Fibroblast of skin of abdomen (primary cell): ENCODE measurements at regions not wholly inside any gene's neighbourhood (a gene's known extent, or its start where the extent isn't known, plus 50 kb on each side); places are given as distances from the start of the nearest gene placed in this dataset.

Experiments
- DNase-seq: peaks from one replicate; pipeline ENCODE4 v3.0.0-alpha.2; 2013

DNA sequence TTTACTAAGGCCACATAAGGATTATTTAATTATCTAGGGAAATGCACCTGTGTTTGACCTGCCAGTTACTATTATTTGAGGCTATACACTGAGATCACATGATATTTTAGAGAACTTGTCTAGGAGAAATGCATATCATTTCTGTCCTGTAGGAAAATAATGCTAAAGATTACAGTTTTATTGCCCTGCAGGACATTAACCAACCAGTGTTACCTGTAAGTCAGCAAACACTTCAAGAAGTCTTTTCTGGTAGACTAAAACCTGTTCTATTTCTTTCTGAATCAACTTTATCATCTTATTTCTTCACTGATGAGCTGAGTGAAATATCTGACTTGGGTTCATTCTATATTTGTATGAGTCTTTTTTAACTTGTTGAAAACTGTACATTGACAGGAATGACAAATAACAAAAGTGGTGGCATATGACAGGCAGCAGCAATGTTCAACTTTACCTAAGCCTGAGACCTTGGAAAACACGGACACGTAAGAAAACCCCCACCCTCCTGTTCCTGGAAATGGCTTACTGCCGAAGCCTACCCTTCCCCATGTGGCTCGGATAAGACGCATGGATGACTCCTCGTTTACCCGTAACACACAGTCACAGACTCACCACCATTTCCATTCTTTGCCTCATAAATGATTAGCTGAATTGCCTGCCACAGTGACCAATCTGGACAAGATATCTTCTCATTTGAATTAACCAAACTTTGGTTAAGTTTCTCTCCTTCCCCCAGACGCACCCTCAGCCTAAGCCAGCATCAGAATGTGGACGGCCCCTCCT lies 118.0 kb upstream of the CD93 start:
- DNase-seq, result no peak

GRCh38 chr20:23203310-23203709 lies 117.2 kb upstream of the CD93 start:
- no peak for DNase-seq

- DNase-seq, result no peak
Measured at GRCh38 chr20:23201658-23202057, 115.5 kb upstream of the CD93 start.

DNA sequence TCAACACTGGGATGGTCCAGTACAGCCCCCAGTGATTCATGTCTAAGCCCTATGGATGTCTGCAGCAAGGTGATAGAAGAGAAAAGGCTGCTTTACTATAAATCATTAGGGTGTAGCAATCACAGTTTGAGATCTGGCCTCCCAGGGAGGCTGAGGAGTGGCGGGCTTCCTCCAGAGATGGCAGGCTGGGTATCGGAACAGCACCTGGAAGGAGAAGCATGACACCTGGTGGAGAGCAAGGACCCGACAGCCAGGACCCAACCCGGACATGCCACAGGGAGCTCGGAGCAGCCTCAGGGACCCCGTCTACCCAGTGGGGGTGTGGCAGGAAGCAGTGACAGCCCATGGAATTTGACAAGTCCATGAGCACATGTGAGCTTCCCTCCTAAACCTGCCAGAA lies 114.8 kb upstream of the CD93 start:
- peak; percentile 32 for DNase-seq

DNA sequence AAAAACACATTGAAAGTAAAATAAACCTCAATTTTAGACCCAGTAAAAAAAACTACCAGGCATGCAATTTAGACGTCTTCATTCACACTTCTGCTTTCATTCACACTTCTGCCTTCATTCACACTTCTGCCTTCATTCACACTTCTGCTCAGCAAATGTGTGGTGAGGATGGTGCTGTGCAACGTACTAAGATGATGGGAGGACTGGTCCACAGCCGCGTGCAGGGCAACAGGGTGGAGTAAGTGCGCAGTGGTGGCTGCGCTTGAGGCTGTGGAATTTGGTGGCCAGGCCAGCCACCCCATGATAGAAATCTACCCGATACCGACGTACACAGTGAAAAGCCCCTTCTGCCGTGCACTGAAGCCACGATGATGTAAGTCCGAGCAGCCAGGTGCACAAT lies 114.3 kb upstream of the CD93 start:
- no peak for DNase-seq

- no peak for DNase-seq
Measured at GRCh38 chr20:23199356-23199755, 113.2 kb upstream of the CD93 start.

DNA sequence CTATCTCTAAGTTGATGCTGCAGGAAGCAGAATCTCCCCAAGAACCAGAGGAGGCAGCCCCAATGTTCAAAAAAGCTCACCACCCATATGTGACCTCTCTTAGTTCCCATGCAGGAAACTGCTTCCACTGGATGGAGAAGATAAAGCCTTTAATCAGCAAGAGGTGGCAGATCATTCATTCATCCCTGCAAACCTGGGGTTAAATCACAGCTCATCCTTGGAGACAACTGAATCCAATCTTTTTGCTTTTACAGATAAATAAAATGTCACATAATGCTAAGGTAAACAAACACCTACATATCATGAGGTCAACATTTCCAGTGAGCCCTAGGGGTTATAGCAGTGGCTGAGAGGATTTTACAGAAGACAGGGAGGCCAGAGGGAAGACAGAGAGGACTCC lies 112.7 kb upstream of the CD93 start:
- no peak for DNase-seq

DNA sequence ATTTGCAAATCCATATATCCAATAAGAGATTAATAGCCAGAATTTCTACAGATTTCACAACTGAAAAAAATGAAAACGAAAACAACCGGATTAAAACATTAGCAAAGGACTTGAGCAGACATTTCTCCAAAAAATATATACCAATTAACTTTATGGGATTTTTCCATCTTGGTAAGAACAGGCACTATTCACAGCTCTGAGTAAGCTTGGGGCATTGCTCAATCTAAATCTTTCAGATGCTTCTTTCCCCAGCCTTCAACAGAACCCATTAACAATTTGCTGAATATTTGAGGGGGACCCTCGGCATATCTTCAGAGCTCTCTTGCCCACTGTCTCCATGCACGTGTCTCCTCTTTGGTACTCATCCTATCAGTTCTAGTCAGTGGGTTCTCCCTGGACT lies 111.7 kb upstream of the CD93 start:
- DNase-seq, result no peak

GRCh38 chr20:23195636-23196035 lies 109.5 kb upstream of the CD93 start:
- DNase-seq, result no peak

GRCh38 chr20:23193801-23194384 lies 107.8 kb upstream of the CD93 start:
- DNase-seq, result no peak

GRCh38 chr20:23192469-23192868 lies 106.3 kb upstream of the CD93 start:
- DNase-seq, result no peak

DNA sequence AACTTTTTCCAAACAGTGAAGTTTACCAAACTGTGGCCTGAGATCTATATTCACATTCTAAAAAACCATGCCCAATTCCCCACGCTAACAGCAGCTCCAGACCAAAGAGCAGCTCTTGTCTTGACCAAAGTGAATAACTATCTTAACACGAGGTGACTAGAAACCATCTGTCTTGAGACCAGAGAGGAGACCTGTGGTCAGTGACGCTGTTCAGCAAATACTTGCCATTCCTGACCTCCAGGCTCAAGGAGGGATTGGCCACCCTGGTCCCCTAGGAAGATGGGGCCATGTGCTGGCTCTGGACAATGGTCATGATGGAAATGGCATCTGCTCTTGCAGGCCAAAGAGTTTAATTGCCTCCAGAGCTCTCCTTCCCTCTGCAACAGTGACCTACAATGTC lies 104.4 kb upstream of the CD93 start:
- DNase-seq, result no peak

GRCh38 chr20:23189854-23190253 lies 103.7 kb upstream of the CD93 start:
- no peak for DNase-seq

DNA sequence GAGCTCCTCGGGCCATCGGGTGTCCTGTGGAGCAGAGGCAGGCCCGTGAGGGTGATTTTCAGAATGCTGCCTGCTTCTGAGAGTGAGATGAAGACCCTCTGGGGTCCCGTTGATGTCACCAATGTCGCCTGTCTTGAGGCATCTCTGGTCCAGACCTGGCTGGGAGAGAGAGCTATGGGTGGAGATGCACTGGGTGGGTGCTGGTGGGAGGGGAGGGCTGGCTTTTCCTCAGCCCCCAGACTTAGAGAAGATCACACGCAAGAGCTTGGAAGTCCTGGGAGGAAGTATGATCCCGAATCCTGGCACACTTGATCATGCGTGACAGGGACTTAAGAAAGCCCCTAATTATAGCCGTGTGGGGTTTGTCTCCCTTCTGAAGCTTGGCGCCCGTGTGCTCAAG lies 103.2 kb upstream of the CD93 start:
- no peak for DNase-seq

DNA sequence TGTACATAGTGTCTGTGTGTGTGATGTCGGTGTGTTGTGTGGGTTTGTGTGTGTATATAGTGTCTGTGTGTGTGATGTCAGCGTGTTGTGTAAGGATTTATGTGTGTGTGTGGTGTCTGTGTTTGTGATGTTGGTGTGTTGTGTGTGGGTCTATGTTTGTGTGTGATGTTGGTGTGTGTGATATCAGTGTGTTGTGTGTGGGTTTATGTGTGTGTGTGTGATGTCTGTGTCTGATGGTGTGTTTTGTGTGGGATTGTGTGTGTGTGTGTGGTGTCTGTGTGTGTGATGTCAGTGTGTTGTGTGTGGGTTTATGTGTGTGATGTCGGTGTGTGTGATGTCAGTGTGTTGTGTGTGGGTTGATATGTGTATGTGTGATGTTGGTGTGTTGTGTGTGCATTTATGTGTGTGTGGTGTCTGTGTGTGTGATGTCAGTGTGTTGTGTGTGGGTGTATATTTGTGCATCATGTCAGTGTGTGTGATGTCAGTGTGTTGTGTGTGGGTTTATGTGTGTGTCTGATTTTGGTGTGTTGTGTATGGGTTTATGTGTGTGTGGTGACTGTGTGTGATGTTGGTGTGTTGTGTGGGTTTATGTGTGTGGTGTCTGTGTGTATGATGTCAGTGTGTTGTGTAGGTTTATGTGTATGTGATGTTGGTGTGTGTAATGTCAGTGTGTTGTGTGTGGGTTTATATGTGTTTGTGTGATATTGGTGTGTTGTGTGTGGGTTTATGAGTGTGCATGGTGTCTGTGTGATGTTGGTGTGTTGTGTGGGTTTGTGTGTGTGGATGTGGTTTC lies 102.4 kb upstream of the CD93 start:
- DNase-seq, result no peak

DNA sequence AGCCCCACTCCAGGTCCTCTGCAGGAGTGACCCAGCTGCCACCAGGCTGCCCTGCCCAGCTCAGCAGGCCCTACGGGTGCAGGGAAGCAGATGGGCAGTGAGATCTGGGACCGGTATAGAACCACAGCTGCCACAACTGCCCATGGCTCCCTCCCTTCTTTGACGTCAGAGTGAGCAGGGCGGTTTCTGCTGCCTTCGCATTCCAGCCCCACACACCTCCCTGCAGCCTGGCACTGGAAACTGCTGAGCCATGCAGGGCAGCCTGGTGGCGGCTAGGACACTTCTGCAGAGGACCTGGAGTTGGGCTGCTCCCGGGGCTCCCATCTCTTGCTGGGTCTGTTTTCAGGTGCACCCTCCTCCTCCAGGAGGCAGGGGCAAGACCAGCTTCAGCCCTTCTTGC lies 101.6 kb upstream of the CD93 start:
- DNase-seq, result no peak

DNA sequence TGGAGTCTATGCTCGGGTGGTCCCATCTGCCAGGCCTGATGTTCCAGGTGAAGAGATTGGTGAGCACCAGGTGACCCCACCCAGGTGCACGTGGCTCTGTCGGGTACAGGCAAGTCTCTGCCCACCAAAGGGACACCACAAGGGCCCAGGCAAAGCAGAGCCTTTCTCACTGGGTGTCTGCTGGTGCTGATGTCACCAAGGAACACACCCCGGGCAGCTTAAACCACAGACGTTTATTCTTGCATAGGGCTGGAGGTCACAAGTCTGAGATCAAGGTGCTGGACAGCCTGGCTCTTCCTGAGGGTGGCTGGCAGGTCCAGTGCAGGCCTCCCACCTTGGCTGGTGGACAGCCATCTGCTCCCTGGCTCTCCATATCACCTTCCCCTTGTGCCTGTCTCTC lies 100.7 kb upstream of the CD93 start:
- DNase-seq, result no peak

- no peak for DNase-seq
Measured at GRCh38 chr20:23180451-23180921, 94.4 kb upstream of the CD93 start.

DNA sequence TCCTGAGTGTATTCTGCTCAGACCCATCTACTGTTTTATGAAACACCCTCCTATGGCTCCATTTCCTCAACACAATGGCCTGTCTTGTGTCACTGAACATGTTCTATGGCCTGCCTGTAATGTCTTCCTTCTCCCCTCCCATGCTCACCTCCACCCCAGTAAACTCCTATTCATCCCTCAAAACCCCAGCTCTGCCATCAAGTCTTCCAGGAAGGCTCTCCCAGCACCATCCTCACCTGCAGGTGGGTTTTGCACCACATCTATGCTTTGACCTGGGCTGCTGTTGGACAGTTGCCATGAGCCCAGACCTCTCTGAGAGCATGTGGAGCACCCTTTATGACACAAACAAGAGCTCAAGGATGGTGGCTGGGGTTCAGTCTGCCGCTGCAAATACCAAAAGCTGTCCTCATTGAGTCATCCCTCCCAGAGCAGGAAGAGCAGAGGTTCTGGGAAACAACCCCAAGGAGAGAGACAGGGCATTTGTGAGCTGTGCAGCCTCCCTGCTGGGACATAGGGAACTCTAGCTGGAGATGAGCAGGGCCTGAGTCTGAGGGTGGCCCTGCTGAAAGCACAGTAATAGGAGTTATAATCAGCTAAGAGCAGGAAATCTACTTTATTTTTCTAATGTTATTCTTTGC lies 93.8 kb upstream of the CD93 start:
- no peak for DNase-seq

DNA sequence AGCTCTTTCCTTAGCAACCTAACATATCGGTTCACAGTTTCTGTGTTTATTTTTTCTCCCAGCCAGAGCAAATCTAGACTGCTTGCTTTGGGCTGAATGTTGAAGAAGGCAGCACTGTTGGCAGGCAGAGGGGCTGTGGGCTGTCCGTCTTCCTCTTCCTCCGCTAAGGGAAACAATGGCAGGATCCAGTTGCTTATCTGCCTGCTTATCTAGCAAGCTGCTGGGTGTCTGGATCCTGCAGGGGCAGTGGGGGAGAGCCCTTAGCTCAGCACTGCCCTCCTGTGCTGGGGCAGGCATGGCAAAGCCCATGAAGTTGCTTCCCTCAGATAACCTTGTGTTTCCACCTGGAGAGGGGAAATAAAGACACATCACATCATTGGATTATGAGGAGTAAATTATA lies 92.7 kb upstream of the CD93 start:
- DNase-seq, result no peak

- no peak for DNase-seq
Measured at GRCh38 chr20:23174821-23175220, 88.7 kb upstream of the CD93 start.

- no peak for DNase-seq
Measured at GRCh38 chr20:23167431-23167830, 81.3 kb upstream of the CD93 start.

GRCh38 chr20:23166563-23166962 lies 80.4 kb upstream of the CD93 start:
- DNase-seq, result no peak
